ENCODE measurements at regions not wholly inside any gene's neighbourhood (a gene's known extent, or its start where the extent isn't known, plus 50 kb on each side); places are given as distances from the start of the nearest gene placed in this dataset.

GRCh38 chr7:24227068-24227467, 56.9 kb upstream of the NPY start:
- DNase-seq (ENCODE audit: low read depth, low spot score): no peak
- no peak overlapping the region for H3K4me2 ChIP-seq (ENCODE audit: insufficient read depth, low read length)
- dilution Hi-C loops (cut with MboI; ENCODE audit: extremely low pct_ligation_motif_present, low sequenced_read_pairs): no loop called here
- no peaks in the 10 kb centered on the region for H3K9me3 ChIP-seq (replicated peaks; ENCODE audit: control insufficient read depth, insufficient read depth, low read length)
- no peak overlapping the region for H3K4me3 ChIP-seq (replicated peaks in 1 of 3; ENCODE audit: insufficient read depth in 1 of 3, low read depth in 1 of 3, low read length in 3 of 3)
- TF ChIP-seq CTCF (IDR thresholded peaks at IDR 0.05; ENCODE audit: extremely low read depth in 1 of 2, insufficient read depth in 1 of 2, low read depth in 1 of 2, low read length in 2 of 2): no peak
- no peak for TF ChIP-seq MYC (IDR thresholded peaks at IDR 0.05; ENCODE audit: low read depth, low read length)
- TF ChIP-seq FOS (IDR thresholded peaks at IDR 0.05; ENCODE audit: borderline replicate concordance, insufficient read depth, low read length): no peak
- TF ChIP-seq POLR2A (IDR thresholded peaks at IDR 0.05; ENCODE audit: low read depth, low read length): no peak
- no peak for TF ChIP-seq POLR2AphosphoS5 (IDR thresholded peaks at IDR 0.05; ENCODE audit: insufficient read depth, low read depth, low read length)
- no peak for TF ChIP-seq GATA2 (IDR thresholded peaks at IDR 0.05; ENCODE audit: insufficient read depth, insufficient read length, low read depth, low read length)
- TF ChIP-seq MAX (IDR thresholded peaks at IDR 0.05; ENCODE audit: insufficient read depth, insufficient read length): no peak
- TF ChIP-seq JUN (IDR thresholded peaks at IDR 0.05; ENCODE audit: borderline replicate concordance, insufficient read depth, insufficient read length, low read depth): no peak
- H3K4me1 ChIP-seq (ENCODE audit: control insufficient read depth, extremely low read depth, insufficient read depth, low read length): no peaks in the 10 kb centered on the region
- no peaks in the 10 kb centered on the region for H4K20me1 ChIP-seq (replicated peaks; ENCODE audit: control insufficient read depth, extremely low read depth, insufficient read depth, low read length)
- FAIRE-seq: no peak
- BruUV-seq (replicated peaks): no TSS peak
- CTCF ChIA-PET: no interaction called here
- H3K36me3 ChIP-seq (ENCODE audit: control insufficient read depth in 2 of 2, extremely low read depth in 1 of 2, insufficient read depth in 2 of 2, low read length in 2 of 2): no peaks in the 10 kb centered on the region
- no peaks in the 10 kb centered on the region for H3K9me1 ChIP-seq (replicated peaks; ENCODE audit: control insufficient read depth, extremely low read depth, insufficient read depth, low read length)
- H3K27me3 ChIP-seq (ENCODE audit: control insufficient read depth in 2 of 2, insufficient read depth in 2 of 2, low read length in 2 of 2): no peaks in the 10 kb centered on the region
- H2AFZ ChIP-seq (ENCODE audit: low read depth, low read length): no peak overlapping the region
- POLR2A ChIA-PET: no interaction called here
- no peak overlapping the region for H3K9ac ChIP-seq (replicated peaks; ENCODE audit: extremely low read depth, insufficient read depth, low read length)
- intact Hi-C loops (cut with micrococcal nuclease): no loop called here
- no peaks in the 10 kb centered on the region for H3K79me2 ChIP-seq (ENCODE audit: control insufficient read depth, insufficient read depth, low read length)
- H3K27ac ChIP-seq (ENCODE audit: insufficient read depth, low read depth, low read length): no peak overlapping the region

Measured in endothelial cell of umbilical vein (primary cell).